ENCODE measurements at regions not wholly inside any gene's neighbourhood (a gene's known extent, or its start where the extent isn't known, plus 50 kb on each side); places are given as distances from the start of the nearest gene placed in this dataset.
"Not testable (repeated sequence)": the region's sequence is repeated elsewhere in the genome, so short reads cannot be mapped to it uniquely, and the experiment has no call there.

DNA sequence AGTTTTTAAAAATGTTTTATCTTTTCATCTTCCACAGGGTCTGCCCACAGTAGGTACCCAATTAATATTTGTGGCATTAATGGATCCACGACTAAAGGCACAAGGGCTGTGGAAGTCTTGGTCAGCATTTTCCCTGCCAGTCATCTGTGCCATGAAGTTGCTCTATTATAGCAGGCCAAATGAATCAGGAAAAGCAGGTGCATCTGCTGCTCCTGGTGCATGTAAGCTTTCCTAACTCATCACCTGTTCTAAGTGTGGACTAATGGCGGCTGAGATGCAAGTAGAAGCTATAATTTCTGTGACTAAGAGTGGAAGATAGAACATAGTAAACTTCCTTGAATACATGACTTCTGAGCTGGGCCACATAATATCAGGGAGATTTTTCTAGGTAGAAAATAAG is 182.5 kb upstream of the TENM4 start:
- TF ChIP-seq, protein P1, sequence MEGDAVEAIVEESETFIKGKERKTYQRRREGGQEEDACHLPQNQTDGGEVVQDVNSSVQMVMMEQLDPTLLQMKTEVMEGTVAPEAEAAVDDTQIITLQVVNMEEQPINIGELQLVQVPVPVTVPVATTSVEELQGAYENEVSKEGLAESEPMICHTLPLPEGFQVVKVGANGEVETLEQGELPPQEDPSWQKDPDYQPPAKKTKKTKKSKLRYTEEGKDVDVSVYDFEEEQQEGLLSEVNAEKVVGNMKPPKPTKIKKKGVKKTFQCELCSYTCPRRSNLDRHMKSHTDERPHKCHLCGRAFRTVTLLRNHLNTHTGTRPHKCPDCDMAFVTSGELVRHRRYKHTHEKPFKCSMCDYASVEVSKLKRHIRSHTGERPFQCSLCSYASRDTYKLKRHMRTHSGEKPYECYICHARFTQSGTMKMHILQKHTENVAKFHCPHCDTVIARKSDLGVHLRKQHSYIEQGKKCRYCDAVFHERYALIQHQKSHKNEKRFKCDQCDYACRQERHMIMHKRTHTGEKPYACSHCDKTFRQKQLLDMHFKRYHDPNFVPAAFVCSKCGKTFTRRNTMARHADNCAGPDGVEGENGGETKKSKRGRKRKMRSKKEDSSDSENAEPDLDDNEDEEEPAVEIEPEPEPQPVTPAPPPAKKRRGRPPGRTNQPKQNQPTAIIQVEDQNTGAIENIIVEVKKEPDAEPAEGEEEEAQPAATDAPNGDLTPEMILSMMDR (IDR thresholded peaks at IDR 0.05; ENCODE audit: low read depth, low read length, missing control alignments), result no peak
- no peak overlapping the region for H3K4me3 ChIP-seq (replicated peaks; ENCODE audit: low read depth, low read length)
- DNase-seq (ENCODE audit: extremely low read depth, low read depth), result no peak

DNA sequence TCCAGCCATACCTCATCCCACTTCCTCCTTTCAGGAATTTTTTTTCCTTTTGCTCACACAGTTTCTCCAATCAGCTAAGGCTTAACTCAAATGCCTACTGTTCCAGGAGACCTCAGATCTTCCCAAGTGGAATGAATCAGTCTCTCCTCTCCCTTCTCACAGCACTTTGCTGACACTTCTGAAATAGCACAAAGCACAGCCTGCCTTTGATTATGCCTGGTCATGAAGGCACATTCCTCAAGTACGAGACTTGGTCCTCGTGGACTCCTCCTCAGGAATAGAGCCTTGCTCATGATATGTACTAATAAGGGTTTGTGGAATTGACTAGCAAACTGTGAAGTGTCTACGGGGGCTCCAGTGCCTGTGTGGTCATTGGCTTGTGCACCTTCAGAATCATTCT is 176.7 kb upstream of the TENM4 start:
- TF ChIP-seq, protein P1 (IDR thresholded peaks at IDR 0.05; ENCODE audit: low read depth, low read length, missing control alignments), result no peak
- DNase-seq (ENCODE audit: extremely low read depth, low read depth), result no peak

DNA sequence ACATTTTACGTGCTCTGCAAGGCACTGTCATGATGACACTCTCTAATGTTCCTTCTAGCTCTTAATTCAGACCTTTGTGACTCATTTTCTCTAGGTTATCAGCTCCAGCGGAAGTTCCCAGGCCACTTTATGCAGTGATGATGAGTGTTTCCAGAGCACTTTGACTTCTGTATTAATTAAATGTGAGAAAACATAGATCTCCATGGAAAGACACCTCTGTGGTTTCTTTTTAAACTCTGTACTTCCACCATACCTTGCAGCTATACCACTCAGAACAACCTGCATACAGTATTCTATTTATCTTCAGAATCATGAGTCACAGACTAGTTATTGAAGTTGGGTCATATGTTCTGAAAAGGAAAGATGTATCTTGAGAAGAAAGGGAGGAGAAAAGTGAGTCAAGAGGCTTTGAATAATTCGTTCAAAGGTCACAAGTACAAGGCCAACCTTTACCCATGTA is 175.6 kb upstream of the TENM4 start:
- TF ChIP-seq, protein P1 (IDR thresholded peaks at IDR 0.05; ENCODE audit: low read depth, low read length, missing control alignments), result no peak
- no peak overlapping the region for H3K4me3 ChIP-seq (replicated peaks; ENCODE audit: low read depth, low read length)
- DNase-seq (ENCODE audit: extremely low read depth, low read depth), result no peak

More for the DNA sequence above, 176.7 kb upstream of the TENM4 start:
- H3K4me3 ChIP-seq (replicated peaks; ENCODE audit: low read depth, low read length), result no peak overlapping the region

DNA sequence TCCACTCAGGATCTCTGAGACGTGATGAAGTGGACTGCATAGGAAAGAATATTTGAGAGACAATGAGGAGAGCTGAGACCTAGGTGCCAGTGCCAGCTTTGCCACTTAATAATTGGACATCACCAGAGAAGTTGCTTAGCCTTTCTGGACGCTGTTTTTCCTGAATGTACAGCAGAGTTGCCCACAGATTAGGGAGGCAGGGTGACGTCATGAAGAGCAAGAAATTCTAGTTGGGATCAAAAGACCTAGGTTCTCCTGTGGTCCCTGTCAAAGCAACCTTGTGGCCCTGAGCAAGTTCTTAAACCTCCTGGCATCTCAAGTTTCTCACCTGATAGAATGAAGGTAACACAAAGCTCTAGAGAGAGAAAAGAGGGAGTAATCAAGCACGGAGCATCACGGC is 174.6 kb upstream of the TENM4 start:
- TF ChIP-seq, protein P1 (IDR thresholded peaks at IDR 0.05; ENCODE audit: low read depth, low read length, missing control alignments), result no peak
- H3K4me3 ChIP-seq (replicated peaks; ENCODE audit: low read depth, low read length), result no peak overlapping the region
- no peak for DNase-seq (ENCODE audit: extremely low read depth, low read depth)

DNA sequence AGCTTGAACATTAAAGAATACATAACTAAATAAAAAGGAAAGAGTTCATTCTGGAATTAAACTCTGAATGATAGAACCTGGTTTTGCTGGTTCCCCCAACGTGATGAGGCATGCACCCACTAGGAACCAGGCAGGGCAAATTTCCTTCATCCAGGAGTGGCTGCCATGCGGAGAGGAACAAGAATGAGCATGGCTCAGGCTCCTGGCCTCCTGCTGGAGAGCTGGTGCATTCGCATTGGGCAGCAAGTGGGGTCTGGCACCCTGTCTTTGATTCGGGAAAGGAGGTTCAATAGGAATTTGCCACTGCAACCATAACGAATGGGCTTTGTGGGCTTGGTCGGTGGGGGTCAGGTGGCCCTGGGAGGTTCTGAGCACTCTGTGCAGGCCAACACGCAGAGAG is 169.8 kb upstream of the TENM4 start:
- no peak for DNase-seq (ENCODE audit: extremely low read depth, low read depth)
- TF ChIP-seq, protein P1 (IDR thresholded peaks at IDR 0.05; ENCODE audit: low read depth, low read length, missing control alignments), result no peak
- no peak overlapping the region for H3K4me3 ChIP-seq (replicated peaks; ENCODE audit: low read depth, low read length)

DNA sequence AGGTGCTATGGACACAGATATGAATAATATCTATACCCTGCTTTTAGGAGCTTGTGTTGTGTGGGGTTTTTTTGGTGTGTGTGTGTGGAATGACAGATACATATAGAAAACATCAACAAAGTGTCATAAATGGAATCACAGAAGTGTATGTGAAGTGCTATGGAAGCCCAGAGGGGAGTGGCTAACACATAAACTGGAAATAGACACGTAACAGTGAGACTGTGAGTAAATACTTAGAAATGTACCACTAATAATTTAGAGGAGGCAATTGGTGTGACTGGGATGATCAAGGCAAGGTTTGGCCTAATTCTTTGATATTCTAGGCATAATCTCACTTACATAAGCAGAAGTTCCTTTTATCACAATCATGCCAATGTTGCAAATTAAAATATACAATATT is 169.3 kb upstream of the TENM4 start:
- DNase-seq (ENCODE audit: extremely low read depth, low read depth), result no peak
- TF ChIP-seq, protein P1 (IDR thresholded peaks at IDR 0.05; ENCODE audit: low read depth, low read length, missing control alignments), result no peak
- H3K4me3 ChIP-seq (replicated peaks; ENCODE audit: low read depth, low read length), result no peak overlapping the region

DNA sequence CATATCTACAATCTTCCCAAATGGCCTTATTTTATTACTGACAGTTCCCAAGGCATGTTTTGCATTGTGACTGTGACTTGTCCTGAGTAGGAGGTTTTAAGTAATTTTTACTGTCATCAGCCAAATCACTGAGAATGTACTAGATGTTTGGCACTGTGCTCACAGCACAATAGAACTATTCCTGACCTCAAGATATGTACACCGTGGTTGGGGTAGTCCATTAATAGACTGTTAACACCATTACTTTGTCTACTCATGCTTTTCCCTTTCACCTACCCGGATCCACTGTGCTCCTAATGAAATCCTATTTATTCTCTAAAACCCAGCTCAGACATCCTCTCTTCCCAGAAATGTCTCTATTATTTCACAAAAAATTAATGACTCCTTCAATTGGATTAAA is 168.7 kb upstream of the TENM4 start:
- H3K4me3 ChIP-seq (replicated peaks; ENCODE audit: low read depth, low read length), result no peak overlapping the region
- TF ChIP-seq, protein P1 (IDR thresholded peaks at IDR 0.05; ENCODE audit: low read depth, low read length, missing control alignments), result no peak
- DNase-seq (ENCODE audit: extremely low read depth, low read depth), result no peak

DNA sequence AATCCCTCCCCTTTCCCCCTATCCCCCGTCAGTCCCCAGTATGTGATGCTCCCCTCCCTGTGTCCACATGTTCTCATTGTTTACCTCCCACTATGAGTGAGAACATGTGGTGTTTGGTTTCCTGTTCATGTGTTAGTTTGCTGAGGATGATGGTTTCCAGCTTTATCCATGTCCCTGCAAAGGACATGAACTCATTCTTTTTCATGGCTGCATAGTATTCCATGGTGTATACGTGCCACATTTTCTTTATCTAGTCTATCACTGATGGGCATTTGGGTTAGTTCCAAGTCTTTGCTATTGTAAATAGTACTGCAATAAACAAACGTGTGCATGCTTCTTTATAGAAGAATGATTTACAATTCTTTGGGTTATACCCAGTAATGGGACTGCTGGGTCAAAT is 165.6 kb upstream of the TENM4 start:
- H3K4me3 ChIP-seq (replicated peaks; ENCODE audit: low read depth, low read length); DNase-seq (ENCODE audit: extremely low read depth, low read depth): not testable (repeated sequence)

Measured in HFF-Myc (cell line).